B cell (primary cell): ENCODE measurements at regions not wholly inside any gene's neighbourhood (a gene's known extent, or its start where the extent isn't known, plus 50 kb on each side); places are given as distances from the start of the nearest gene placed in this dataset.

ENCODE experiments used
- EZH2 ChIP-seq: IDR thresholded peaks from 2 replicates; pipeline ENCODE4 v1.6.1; 2012; ENCODE audit warnings: borderline replicate concordance, low read depth, mild to moderate bottlenecking, moderate library complexity, low read length; ENCODE audit not compliant: insufficient read depth, poor library complexity, severe bottlenecking
- TF ChIP-seq, protein P1 (sequence below): fragments of 200-600 bp; IDR thresholded peaks from one replicate; pipeline ENCODE4 v1.8.0; 2022; ENCODE audit warnings: antibody characterized with exemption, mild to moderate bottlenecking

DNA sequence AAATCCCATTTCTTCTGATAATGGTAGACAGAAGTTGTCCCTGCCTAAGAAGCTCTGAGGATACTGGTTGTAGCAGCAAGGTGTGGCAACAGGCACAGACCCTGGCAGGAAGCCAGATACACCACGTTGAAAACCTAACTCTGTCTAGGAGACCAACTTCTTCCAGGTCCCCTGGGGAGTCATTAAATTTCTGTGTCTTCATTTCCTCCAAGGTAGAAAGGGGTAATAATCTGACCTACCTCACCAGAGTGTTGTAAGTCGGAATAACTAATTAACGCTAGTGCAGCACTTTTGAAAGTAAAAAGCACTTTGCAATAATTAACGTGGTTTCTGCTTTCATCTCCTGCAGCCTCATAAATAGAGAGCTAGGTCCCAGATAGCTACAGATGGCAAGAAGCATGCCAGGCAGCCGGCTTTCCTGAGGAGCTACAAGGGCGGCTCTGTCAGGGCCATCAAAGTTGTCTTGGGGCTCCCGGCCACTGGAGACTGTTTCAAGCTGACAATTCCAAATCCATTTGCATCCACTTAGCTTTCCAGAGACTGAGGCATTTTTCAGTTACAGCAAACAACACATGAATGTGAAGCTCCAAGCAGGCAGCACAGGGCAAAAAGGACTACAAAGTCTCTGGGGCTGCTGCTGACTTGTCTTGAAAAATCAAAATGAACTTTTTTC, 176.2 kb downstream of the FOXO1 start:
- TF ChIP-seq, protein P1, sequence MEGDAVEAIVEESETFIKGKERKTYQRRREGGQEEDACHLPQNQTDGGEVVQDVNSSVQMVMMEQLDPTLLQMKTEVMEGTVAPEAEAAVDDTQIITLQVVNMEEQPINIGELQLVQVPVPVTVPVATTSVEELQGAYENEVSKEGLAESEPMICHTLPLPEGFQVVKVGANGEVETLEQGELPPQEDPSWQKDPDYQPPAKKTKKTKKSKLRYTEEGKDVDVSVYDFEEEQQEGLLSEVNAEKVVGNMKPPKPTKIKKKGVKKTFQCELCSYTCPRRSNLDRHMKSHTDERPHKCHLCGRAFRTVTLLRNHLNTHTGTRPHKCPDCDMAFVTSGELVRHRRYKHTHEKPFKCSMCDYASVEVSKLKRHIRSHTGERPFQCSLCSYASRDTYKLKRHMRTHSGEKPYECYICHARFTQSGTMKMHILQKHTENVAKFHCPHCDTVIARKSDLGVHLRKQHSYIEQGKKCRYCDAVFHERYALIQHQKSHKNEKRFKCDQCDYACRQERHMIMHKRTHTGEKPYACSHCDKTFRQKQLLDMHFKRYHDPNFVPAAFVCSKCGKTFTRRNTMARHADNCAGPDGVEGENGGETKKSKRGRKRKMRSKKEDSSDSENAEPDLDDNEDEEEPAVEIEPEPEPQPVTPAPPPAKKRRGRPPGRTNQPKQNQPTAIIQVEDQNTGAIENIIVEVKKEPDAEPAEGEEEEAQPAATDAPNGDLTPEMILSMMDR: no peak
- TF ChIP-seq EZH2: no peak
